Fibroblast of villous mesenchyme (primary cell): ENCODE measurements at regions not wholly inside any gene's neighbourhood (a gene's known extent, or its start where the extent isn't known, plus 50 kb on each side); places are given as distances from the start of the nearest gene placed in this dataset.

ENCODE experiments used
- DNase-seq: peaks from one replicate; pipeline ENCODE4 v3.0.0-alpha.2; 2010; ENCODE audit warnings: low read depth
- H3K4me3 ChIP-seq: 2 replicates; pipeline ENCODE4 v1.5.1; 2011; ENCODE audit warnings: low read depth, mild to moderate bottlenecking, low read length
- TF ChIP-seq, protein P1 (sequence below): IDR thresholded peaks from 2 replicates; pipeline ENCODE4 v1.5.1; 2012; ENCODE audit warnings: low read depth, mild to moderate bottlenecking, low read length; ENCODE audit not compliant: insufficient read depth

DNA sequence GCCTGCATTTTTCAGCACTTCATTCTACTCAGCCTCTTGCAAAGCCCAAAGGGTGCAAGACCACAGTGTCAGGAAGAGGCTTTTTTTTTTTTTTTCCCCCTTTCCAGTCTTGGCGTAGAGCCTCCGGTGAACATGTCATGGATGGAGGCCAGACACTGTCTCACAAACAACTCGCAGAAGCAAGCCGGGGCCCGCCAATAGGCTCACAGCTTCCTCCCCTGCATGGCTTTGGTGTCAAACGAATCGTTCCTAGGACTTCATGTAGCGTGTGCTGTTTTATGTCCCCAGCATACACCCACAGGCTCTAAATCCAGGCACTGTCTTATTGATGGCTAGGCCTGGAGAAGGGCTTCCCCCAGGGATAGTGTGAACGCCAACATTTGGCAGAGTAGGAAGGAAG lies 457.7 kb upstream of the MAF start:
- TF ChIP-seq, protein P1, sequence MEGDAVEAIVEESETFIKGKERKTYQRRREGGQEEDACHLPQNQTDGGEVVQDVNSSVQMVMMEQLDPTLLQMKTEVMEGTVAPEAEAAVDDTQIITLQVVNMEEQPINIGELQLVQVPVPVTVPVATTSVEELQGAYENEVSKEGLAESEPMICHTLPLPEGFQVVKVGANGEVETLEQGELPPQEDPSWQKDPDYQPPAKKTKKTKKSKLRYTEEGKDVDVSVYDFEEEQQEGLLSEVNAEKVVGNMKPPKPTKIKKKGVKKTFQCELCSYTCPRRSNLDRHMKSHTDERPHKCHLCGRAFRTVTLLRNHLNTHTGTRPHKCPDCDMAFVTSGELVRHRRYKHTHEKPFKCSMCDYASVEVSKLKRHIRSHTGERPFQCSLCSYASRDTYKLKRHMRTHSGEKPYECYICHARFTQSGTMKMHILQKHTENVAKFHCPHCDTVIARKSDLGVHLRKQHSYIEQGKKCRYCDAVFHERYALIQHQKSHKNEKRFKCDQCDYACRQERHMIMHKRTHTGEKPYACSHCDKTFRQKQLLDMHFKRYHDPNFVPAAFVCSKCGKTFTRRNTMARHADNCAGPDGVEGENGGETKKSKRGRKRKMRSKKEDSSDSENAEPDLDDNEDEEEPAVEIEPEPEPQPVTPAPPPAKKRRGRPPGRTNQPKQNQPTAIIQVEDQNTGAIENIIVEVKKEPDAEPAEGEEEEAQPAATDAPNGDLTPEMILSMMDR, result no peak
- no peak overlapping the region for H3K4me3 ChIP-seq
- DNase-seq, result peak; percentile 5

DNA sequence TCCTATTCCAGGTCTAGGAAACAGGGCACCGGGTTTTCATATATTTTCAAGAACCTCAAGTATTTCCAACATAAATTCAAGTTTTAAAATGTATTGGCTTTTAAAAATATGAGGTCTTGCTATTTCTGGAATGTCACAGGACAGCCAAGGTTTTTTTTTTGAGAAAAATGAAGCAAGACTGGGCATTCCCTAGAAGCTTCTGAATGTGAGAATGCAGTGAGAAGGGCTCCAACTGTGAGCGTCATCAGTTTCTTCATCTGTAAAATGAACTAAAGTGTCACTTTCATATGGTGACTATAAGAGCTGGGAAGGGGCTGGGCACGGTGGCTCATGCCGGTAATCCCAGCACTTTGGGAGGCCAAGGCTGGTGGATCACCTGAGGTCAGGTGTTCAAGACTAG lies 455.8 kb upstream of the MAF start:
- H3K4me3 ChIP-seq, result no peak overlapping the region
- TF ChIP-seq, protein P1, result no peak
- DNase-seq, result peak; percentile 8

DNA sequence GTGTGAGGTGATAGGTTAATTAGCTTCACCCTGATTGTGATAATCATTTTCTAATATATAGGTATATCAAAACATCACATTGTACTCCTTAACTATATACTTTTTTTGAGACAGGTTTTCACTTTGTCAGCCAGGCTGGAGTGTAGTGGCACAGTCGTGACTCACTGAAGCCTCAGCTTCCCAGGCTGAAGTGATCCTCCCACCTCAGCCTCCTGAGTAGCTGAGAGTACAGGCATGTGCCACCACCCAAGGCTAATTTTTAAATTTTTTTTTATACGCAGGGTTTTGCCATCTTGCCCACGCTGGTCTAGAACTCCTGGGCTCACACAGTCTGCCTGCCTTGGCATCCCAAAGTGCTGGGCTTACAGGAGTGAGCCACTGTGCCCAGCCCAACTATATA lies 455.3 kb upstream of the MAF start:
- no peak overlapping the region for H3K4me3 ChIP-seq
- no peak for DNase-seq
- TF ChIP-seq, protein P1, result no peak

DNA sequence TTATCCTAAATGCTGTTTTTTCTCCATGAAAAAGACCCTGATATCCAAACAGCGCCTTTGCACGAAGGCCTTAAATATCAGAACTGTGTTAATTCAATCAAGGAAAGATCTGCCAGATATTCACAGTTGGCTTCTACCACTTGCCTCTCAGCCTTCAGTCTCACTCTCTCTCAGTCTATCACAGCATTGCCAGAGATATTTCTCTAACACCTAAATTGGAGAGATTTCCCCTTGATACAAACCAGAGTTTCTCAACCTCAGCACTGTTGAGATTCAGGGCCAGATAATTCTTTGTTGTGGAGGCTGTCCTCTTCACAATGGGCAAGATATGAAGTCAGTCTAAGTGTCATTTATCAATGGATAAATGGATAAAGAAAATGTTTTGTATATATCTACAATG lies 454.1 kb upstream of the MAF start:
- no peak for DNase-seq
- TF ChIP-seq, protein P1, result no peak
- H3K4me3 ChIP-seq, result no peak overlapping the region

DNA sequence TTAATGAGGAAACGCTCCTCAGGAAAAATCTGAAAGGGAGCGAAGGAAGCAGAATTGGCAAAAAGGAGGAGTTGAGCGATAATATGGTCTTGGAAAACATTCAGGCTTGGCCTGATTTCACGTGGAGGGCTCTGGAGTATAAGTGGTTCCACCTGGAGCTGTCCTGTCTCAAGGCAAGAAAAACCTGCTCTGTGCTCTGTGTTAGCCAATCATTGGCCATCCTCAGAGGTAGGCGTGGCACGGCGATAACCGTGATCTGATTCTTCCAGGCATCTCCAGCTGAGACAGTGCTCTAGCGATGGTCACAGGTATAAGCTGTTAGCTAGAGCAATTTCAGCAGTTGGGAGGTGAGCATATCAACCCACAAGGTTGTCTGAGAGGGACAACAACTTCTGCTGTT lies 450.5 kb upstream of the MAF start:
- no peak overlapping the region for H3K4me3 ChIP-seq
- no peak for DNase-seq
- TF ChIP-seq, protein P1, result no peak

DNA sequence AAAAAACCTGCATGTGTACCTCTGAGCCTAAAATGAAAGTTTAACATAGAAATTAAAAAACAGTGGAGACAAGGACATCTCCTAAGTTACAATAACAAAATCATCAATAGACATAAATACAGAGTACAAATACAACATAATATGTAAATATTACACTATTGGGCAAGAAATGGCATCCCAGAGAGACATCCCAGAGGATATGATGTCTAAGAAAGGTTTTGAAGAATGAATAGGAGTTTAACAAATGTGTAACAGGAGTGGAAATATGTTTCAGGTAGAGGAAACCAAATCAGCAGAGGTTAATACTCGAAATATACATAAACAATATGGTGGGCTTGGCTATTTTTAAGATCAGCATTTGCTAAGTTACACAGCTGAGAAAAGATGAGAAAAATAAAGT lies 447.7 kb upstream of the MAF start:
- DNase-seq, result no peak
- H3K4me3 ChIP-seq, result no peak overlapping the region
- TF ChIP-seq, protein P1, result no peak

DNA sequence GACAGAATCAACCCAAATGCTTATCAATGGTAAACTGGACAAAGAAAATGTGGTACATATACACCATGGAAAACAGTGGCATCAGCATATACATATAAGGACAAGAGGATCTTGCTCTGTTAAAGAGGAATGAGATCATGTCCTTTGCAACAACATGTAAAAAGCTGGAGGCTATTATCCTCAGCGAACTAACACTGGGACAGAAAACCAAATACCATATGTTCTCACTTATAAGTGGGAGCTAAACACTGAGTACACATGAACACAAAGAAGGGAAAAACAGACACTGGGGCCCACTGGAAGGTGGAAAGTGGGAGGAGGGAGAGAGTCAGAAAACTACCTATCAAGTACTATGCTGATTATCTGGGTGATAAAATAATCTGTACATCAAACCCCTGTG lies 447.3 kb upstream of the MAF start:
- TF ChIP-seq, protein P1, result no peak
- DNase-seq, result no peak

More for the DNA sequence above, 447.3 kb upstream of the MAF start:
- H3K4me3 ChIP-seq, result no peak overlapping the region
